PFSK-1 (cell line): ENCODE measurements at regions not wholly inside any gene's neighbourhood (a gene's known extent, or its start where the extent isn't known, plus 50 kb on each side); places are given as distances from the start of the nearest gene placed in this dataset.

Experiments used
- FOXP2 ChIP-seq: optimal IDR thresholded peaks from 2 replicates; pipeline ENCODE3; 2011; ENCODE audit warnings: borderline replicate concordance, control low read depth, inconsistent platforms; ENCODE audit not compliant: insufficient read depth; ENCODE audit errors: extremely low read length, extremely low read depth
- POLR2AphosphoS5 ChIP-seq: IDR thresholded peaks from 2 replicates; pipeline ENCODE4 v1.6.1; 2012; ENCODE audit warnings: low read depth, mild to moderate bottlenecking, control low read depth, low read length, moderate library complexity
- SIN3A ChIP-seq: IDR thresholded peaks from 2 replicates; pipeline ENCODE4 v1.6.1; 2012; ENCODE audit warnings: mild to moderate bottlenecking, low read length, moderate library complexity, borderline replicate concordance; ENCODE audit not compliant: insufficient read depth
- TAF1 ChIP-seq: IDR thresholded peaks from 2 replicates; pipeline ENCODE4 v1.6.1; 2012; ENCODE audit warnings: low read length, control low read depth, borderline replicate concordance; ENCODE audit not compliant: insufficient read depth
- TF ChIP-seq, protein P1 (sequence below), 2 experiments: IDR thresholded peaks; 2 replicates each; pipeline versions ENCODE4 v1.6.1 to v1.8.0; 2011 to 2012; ENCODE audit warnings: low read depth in 2 of 2, low read length in 2 of 2, control low read depth in 1 of 2, inconsistent platforms in 1 of 2, mild to moderate bottlenecking in 1 of 2, moderate library complexity in 1 of 2; ENCODE audit not compliant: insufficient read depth in 1 of 2

DNA sequence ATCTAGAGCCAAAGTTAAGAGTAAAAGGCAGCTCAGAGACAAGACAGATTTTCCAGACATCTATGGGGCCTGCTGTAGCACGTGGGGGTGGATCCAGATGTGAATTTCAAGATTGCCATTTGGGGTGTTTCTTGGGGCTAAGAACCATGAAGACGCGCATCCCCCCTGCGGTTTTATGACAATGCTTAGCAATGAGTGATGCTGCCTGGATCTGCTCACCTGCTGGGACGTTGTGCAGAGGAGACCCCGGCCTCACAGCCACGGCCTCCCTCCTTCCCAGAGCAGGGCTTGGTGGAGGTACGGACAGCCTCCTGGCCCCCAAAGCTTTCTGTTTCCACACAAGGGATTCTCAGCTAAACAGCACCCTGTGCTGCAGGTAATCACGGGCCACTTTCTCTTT lies 151.5 kb upstream of the DYNLRB2 start:
- no peak for TF ChIP-seq TAF1
- no peak for TF ChIP-seq POLR2AphosphoS5
- TF ChIP-seq, protein P1, sequence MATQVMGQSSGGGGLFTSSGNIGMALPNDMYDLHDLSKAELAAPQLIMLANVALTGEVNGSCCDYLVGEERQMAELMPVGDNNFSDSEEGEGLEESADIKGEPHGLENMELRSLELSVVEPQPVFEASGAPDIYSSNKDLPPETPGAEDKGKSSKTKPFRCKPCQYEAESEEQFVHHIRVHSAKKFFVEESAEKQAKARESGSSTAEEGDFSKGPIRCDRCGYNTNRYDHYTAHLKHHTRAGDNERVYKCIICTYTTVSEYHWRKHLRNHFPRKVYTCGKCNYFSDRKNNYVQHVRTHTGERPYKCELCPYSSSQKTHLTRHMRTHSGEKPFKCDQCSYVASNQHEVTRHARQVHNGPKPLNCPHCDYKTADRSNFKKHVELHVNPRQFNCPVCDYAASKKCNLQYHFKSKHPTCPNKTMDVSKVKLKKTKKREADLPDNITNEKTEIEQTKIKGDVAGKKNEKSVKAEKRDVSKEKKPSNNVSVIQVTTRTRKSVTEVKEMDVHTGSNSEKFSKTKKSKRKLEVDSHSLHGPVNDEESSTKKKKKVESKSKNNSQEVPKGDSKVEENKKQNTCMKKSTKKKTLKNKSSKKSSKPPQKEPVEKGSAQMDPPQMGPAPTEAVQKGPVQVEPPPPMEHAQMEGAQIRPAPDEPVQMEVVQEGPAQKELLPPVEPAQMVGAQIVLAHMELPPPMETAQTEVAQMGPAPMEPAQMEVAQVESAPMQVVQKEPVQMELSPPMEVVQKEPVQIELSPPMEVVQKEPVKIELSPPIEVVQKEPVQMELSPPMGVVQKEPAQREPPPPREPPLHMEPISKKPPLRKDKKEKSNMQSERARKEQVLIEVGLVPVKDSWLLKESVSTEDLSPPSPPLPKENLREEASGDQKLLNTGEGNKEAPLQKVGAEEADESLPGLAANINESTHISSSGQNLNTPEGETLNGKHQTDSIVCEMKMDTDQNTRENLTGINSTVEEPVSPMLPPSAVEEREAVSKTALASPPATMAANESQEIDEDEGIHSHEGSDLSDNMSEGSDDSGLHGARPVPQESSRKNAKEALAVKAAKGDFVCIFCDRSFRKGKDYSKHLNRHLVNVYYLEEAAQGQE (IDR thresholded peaks at IDR 0.05; ENCODE audit: insufficient read depth in 1 of 2, low read depth in 2 of 2, low read length in 2 of 2): no peak
- TF ChIP-seq FOXP2: no peak
- no peak for TF ChIP-seq SIN3A

DNA sequence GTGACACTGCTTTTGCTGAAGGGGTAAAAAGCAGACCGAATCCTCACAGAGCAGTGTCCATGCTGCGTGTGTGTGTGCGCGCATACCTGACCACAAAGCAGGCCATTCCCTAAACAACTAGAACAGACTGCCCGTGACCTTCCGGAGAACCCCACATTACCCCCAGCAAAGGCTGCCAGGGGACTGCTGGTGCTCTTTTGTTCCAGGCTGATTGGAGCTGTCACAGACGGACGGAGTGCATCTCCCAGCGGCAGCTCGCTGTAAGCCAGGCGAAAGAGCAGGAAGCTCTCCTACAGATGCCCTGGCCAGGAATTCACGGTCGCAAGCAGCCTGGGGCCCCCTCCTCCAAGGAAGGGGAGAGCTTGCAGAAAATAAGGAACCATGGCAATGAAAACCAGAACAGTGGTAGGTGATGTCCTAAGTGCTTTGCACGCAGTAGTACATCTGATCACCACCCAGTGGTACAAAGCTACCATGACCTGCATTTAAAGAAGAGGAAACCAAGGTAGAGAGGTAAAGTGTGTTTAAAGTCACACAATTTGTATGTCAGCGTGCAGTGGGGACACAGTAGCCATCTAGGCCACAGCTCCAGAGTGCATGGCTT lies 153.4 kb upstream of the DYNLRB2 start:
- TF ChIP-seq SIN3A: no peak
- TF ChIP-seq, protein P1 (IDR thresholded peaks at IDR 0.05; ENCODE audit: insufficient read depth in 1 of 2, low read depth in 2 of 2, low read length in 2 of 2): no peak

DNA sequence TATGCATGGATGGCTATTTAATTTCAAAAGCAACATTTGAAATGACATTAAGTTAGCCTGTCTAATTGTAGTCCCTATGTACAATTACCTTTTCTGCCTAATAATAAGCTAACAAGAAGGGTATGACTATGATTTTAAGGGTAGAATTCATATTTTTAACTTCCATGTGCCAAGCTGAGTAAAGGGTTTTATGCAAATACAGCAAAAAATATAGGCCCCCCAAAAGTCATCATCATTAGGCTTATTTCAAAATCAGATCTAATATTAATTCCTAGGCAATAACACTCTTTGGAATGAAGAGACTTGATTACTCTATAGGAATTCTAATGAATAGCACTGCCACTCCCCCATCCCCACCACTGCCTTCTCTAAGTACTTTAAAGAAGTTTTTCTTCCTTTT lies 155.9 kb upstream of the DYNLRB2 start:
- TF ChIP-seq SIN3A: no peak
- TF ChIP-seq POLR2AphosphoS5: no peak
- no peak for TF ChIP-seq TAF1
- TF ChIP-seq, protein P1 (IDR thresholded peaks at IDR 0.05; ENCODE audit: insufficient read depth in 1 of 2, low read depth in 2 of 2, low read length in 2 of 2): no peak
- no peak for TF ChIP-seq FOXP2

DNA sequence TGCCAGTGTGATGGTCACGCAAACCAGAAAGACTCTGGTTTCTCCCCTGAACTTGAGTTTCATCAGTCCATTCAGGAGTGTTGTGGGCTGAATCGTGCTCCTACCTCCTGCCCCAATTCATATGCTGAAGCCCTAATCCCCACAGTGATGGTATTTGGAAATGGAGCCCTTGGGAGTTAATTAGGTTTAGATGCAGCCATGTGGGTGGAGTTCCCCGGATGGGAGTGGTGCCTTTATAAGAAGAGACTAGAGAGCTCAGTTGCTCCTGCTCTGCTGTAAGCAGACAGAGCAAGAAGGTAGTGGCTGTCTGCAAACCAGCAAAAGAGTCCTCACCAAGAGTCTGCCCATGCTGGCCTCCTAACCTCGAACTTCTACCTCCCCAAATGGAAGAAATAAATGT lies 160.3 kb upstream of the DYNLRB2 start:
- TF ChIP-seq POLR2AphosphoS5 (no peak), SIN3A (no peak), FOXP2 (no peak), TAF1 (no peak)
- TF ChIP-seq, protein P1 (IDR thresholded peaks at IDR 0.05; ENCODE audit: insufficient read depth in 1 of 2, low read depth in 2 of 2, low read length in 2 of 2): no peak
